ENCODE measurements at regions not wholly inside any gene's neighbourhood (a gene's known extent, or its start where the extent isn't known, plus 50 kb on each side); places are given as distances from the start of the nearest gene placed in this dataset.

GRCh38 chr6:168161371-168161750 is 82.3 kb upstream of the FRMD1 start:
- TF ChIP-seq, protein P1, sequence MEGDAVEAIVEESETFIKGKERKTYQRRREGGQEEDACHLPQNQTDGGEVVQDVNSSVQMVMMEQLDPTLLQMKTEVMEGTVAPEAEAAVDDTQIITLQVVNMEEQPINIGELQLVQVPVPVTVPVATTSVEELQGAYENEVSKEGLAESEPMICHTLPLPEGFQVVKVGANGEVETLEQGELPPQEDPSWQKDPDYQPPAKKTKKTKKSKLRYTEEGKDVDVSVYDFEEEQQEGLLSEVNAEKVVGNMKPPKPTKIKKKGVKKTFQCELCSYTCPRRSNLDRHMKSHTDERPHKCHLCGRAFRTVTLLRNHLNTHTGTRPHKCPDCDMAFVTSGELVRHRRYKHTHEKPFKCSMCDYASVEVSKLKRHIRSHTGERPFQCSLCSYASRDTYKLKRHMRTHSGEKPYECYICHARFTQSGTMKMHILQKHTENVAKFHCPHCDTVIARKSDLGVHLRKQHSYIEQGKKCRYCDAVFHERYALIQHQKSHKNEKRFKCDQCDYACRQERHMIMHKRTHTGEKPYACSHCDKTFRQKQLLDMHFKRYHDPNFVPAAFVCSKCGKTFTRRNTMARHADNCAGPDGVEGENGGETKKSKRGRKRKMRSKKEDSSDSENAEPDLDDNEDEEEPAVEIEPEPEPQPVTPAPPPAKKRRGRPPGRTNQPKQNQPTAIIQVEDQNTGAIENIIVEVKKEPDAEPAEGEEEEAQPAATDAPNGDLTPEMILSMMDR (IDR thresholded peaks at IDR 0.05) = no peak
- no peak for TF ChIP-seq POLR2A (IDR thresholded peaks at IDR 0.05)

Data from lower leg skin (tissue), 3 donors.